ENCODE measurements at regions not wholly inside any gene's neighbourhood (a gene's known extent, or its start where the extent isn't known, plus 50 kb on each side); places are given as distances from the start of the nearest gene placed in this dataset.
A peak's percentile ranks its signal among the peaks of the same experiment; 100 is the strongest.
"Not testable (repeated sequence)": the region's sequence is repeated elsewhere in the genome, so short reads cannot be mapped to it uniquely, and the experiment has no call there.

- DNase-seq = no peak
- ATAC-seq (ENCODE audit: poor library complexity) = no peak
- intact Hi-C loops (cut with DNase I) = no loop called here
These were observed 1231.1 kb upstream of the ACO1 start for GRCh38 chr9:31153250-31153840.

GRCh38 chr9:31166516-31166915 is 1217.9 kb upstream of the ACO1 start:
- no peak for DNase-seq
- ATAC-seq (ENCODE audit: poor library complexity) = no peak
- intact Hi-C loops (cut with DNase I) = no loop called here

- DNase-seq (no peak), ATAC-seq (ENCODE audit: poor library complexity) (no peak)
- intact Hi-C loops (cut with DNase I) = no loop called here
These were observed 1216.3 kb upstream of the ACO1 start for GRCh38 chr9:31168161-31168560.

- intact Hi-C loops (cut with DNase I) = no loop called here
These were observed 1209.8 kb upstream of the ACO1 start for GRCh38 chr9:31174681-31175080.

GRCh38 chr9:31183866-31184265 is 1200.6 kb upstream of the ACO1 start:
- DNase-seq = no peak
- intact Hi-C loops (cut with DNase I) = no loop called here
- no peak for ATAC-seq (ENCODE audit: poor library complexity)

More at GRCh38 chr9:31174681-31175080, 1209.8 kb upstream of the ACO1 start:
- ATAC-seq (ENCODE audit: poor library complexity) (no peak), DNase-seq (no peak)

- DNase-seq (no peak), ATAC-seq (ENCODE audit: poor library complexity) (no peak)
- intact Hi-C loops (cut with DNase I) = no loop called here
These were observed 1198.6 kb upstream of the ACO1 start for GRCh38 chr9:31185831-31186230.

GRCh38 chr9:31188496-31188895 is 1195.9 kb upstream of the ACO1 start:
- intact Hi-C loops (cut with DNase I) = no loop called here
- no peak for DNase-seq
- ATAC-seq (ENCODE audit: poor library complexity) = no peak

- DNase-seq (peak; percentile 30), ATAC-seq (ENCODE audit: poor library complexity) (no peak)
- intact Hi-C loops (cut with DNase I) = no loop called here
These were observed 1173.4 kb upstream of the ACO1 start for GRCh38 chr9:31210978-31211570.

- intact Hi-C loops (cut with DNase I); ATAC-seq (ENCODE audit: poor library complexity); DNase-seq: not testable (repeated sequence)
These were observed 1154.5 kb upstream of the ACO1 start for GRCh38 chr9:31229976-31230375.

- DNase-seq = no peak
- intact Hi-C loops (cut with DNase I) = no loop called here
- no peak for ATAC-seq (ENCODE audit: poor library complexity)
These were observed 1152.0 kb upstream of the ACO1 start for GRCh38 chr9:31232485-31232884.

- intact Hi-C loops (cut with DNase I) = no loop called here
- no peak for DNase-seq
- ATAC-seq (ENCODE audit: poor library complexity) = no peak
These were observed 1148.1 kb upstream of the ACO1 start for GRCh38 chr9:31236344-31236743.

- intact Hi-C loops (cut with DNase I) = no loop called here
- DNase-seq (no peak), ATAC-seq (ENCODE audit: poor library complexity) (no peak)
These were observed 1141.1 kb upstream of the ACO1 start for GRCh38 chr9:31243386-31243785.

GRCh38 chr9:31248156-31248555 is 1136.3 kb upstream of the ACO1 start:
- DNase-seq (no peak), ATAC-seq (ENCODE audit: poor library complexity) (no peak)
- intact Hi-C loops (cut with DNase I) = no loop called here

- DNase-seq (no peak), ATAC-seq (ENCODE audit: poor library complexity) (no peak)
- intact Hi-C loops (cut with DNase I) = no loop called here
These were observed 1133.1 kb upstream of the ACO1 start for GRCh38 chr9:31251386-31251785.

- no peak for ATAC-seq (ENCODE audit: poor library complexity)
- intact Hi-C loops (cut with DNase I) = no loop called here
- peak; percentile 30 for DNase-seq
These were observed 1130.4 kb upstream of the ACO1 start for GRCh38 chr9:31253800-31254762.

- intact Hi-C loops (cut with DNase I) = no loop called here
- DNase-seq = no peak
- ATAC-seq (ENCODE audit: poor library complexity) = no peak
These were observed 1129.2 kb upstream of the ACO1 start for GRCh38 chr9:31255211-31255610.

GRCh38 chr9:31259824-31260223 is 1124.6 kb upstream of the ACO1 start:
- DNase-seq (no peak), ATAC-seq (ENCODE audit: poor library complexity) (no peak)
- intact Hi-C loops (cut with DNase I) = no loop called here

GRCh38 chr9:31272456-31273295 is 1111.8 kb upstream of the ACO1 start:
- DNase-seq (no peak), ATAC-seq (ENCODE audit: poor library complexity) (no peak)
- intact Hi-C loops (cut with DNase I) = no loop called here

- no peak for DNase-seq
- ATAC-seq (ENCODE audit: poor library complexity) = no peak
- intact Hi-C loops (cut with DNase I) = no loop called here
These were observed 1109.0 kb upstream of the ACO1 start for GRCh38 chr9:31275419-31275818.

All from Right ventricle myocardium superior (tissue), 1 donor.